B cell (primary cell): ENCODE measurements at regions not wholly inside any gene's neighbourhood (a gene's known extent, or its start where the extent isn't known, plus 50 kb on each side); places are given as distances from the start of the nearest gene placed in this dataset.

Source experiments
- CTCF ChIP-seq: fragments of 200-600 bp; IDR thresholded peaks from one replicate; pipeline ENCODE4 v1.8.0; 2022; ENCODE audit warnings: antibody characterized with exemption, mild to moderate bottlenecking
- EZH2 ChIP-seq: IDR thresholded peaks from 2 replicates; pipeline ENCODE4 v1.6.1; 2012; ENCODE audit warnings: borderline replicate concordance, low read depth, mild to moderate bottlenecking, moderate library complexity, low read length; ENCODE audit not compliant: insufficient read depth, poor library complexity, severe bottlenecking

DNA sequence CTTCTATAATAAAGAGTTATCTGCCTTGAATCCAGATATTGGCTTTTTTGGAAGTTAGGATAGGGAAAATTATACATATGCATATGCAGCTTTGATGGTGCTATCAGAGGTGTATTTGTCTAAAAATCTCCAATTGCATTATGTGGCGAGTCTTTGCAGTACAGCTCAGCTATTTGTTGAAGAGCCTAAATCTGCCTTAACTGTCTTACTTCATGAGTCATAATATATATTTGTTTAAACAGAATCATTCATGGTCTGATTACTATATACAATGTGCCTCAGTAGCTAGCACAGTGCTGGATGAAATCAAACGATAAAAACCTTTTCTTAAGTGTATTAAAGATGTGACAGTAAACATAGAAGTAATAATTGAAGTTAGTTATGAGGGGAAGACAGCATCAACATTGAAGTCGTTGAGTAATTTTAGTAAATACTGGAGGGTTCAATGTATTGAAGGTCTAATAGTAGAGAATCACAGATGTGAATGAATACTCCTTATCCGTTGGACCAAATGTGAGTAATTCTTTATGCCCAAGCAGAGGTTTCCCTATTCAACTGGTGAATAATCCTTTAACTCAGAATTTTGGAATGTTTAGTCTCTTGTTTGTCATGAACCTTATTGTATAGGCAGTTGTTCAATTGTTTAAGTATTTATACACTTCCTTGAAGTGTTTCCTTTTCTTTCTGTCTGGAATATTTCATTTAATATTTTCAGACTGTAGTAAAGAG lies 74.8 kb upstream of the NAALADL2 start:
- no peak for TF ChIP-seq CTCF
- TF ChIP-seq EZH2: no peak
